HCT116 (cell line): ENCODE measurements at regions not wholly inside any gene's neighbourhood (a gene's known extent, or its start where the extent isn't known, plus 50 kb on each side); places are given as distances from the start of the nearest gene placed in this dataset.

Experiments
- ATAC-seq: fragments of 200-7000 bp; cut with Tn5 transposase; 2 replicates; pipeline ENCODE4 v1.9.1; 2020; ENCODE audit warnings: mild to moderate bottlenecking, moderate library complexity
- BruUV-seq: library from RNA; stranded (reverse); fragments of 400-500 nt; replicated peaks from 2 replicates; lab custom pipeline; 2021; lab: Mats Ljungman, UMichigan
- CTCF ChIA-PET: fragments of 300-600 bp; sonication (Branson Sonifier 250); formaldehyde crosslinking; loops from one replicate; lab custom pipeline; 2021; ENCODE audit warnings: antibody characterized with exemption; lab: Charles Lee
- POLR2A ChIA-PET: fragments of 300-600, 350-600 bp; sonication (Branson Sonifier 250); formaldehyde crosslinking; loops from one replicate; lab custom pipeline; 2021; ENCODE audit warnings: antibody characterized with exemption; lab: Charles Lee
- RAD21 ChIA-PET, 2 experiments: fragments of 300-600 bp; sonication (Branson Sonifier 250); formaldehyde crosslinking; loops; one replicate each; lab custom pipeline; 2023; ENCODE audit warnings: low total read pairs in 2 of 2; ENCODE audit not compliant: uncharacterized antibody in 2 of 2, unreplicated experiment in 2 of 2, low non-redundant PET in 1 of 2; lab: Charles Lee
- DNase-seq: peaks from one replicate; pipeline ENCODE4 v3.0.0-alpha.2; 2010; ENCODE audit warnings: low read depth, low spot score
- H2AFZ ChIP-seq: fragments of 200-600 bp; shearing (Covaris generic), sonication (generic); 2 replicates; pipeline ENCODE4 v1.6.1; 2017; ENCODE audit warnings: low read depth, mixed run types, mixed read lengths, antibody characterized with exemption, low read length; ENCODE audit not compliant: poor library complexity, severe bottlenecking
- H3K27ac ChIP-seq: 2 replicates; pipeline ENCODE4 v1.5.1; 2012; ENCODE audit warnings: low read depth, low read length
- H3K27me3 ChIP-seq: fragments of 200-600 bp; sonication (generic); 2 replicates; pipeline ENCODE4 v1.6.1; 2016; ENCODE audit warnings: mixed run types, low read length, mixed read lengths; ENCODE audit not compliant: insufficient read depth
- H3K36me3 ChIP-seq, 2 experiments: fragments of 200-500 bp in 1 of 2; fragments of 200-600 bp in 1 of 2; sonication (Bioruptor generic) in 1 of 2; sonication (generic) in 1 of 2; 2 replicates each; pipeline versions ENCODE4 v1.5.1 to v1.6.1; 2014 to 2016; ENCODE audit warnings: low read length in 2 of 2, inconsistent platforms in 1 of 2, mixed read lengths in 1 of 2, mixed run types in 1 of 2; ENCODE audit not compliant: insufficient read depth in 2 of 2, control insufficient read depth in 1 of 2
- H3K4me1 ChIP-seq, 2 experiments: fragments of 200-600 bp in 1 of 2; sonication (generic) in 1 of 2; 2 replicates each; pipeline versions ENCODE4 v1.5.1 to v1.6.1; 2012 to 2017; ENCODE audit warnings: low read length in 2 of 2, inconsistent platforms in 1 of 2, mild to moderate bottlenecking in 1 of 2, mixed read lengths in 1 of 2, mixed run types in 1 of 2, moderate library complexity in 1 of 2; ENCODE audit not compliant: insufficient read depth in 2 of 2, control insufficient read depth in 1 of 2
- H3K4me2 ChIP-seq: fragments of 200-600 bp; sonication (generic); 2 replicates; pipeline ENCODE4 v1.6.1; 2017; ENCODE audit warnings: mixed run types, low read length, mixed read lengths
- H3K4me3 ChIP-seq, 2 experiments: fragments of 200-600 bp in 1 of 2; sonication (generic) in 1 of 2; replicated peaks in 1 of 2; 2 replicates each; pipeline ENCODE4 v1.5.1; 2011 to 2016; ENCODE audit warnings: low read length in 2 of 2, control low read depth in 1 of 2, low read depth in 1 of 2, mild to moderate bottlenecking in 1 of 2, mixed read lengths in 1 of 2, mixed run types in 1 of 2
- H3K79me2 ChIP-seq: fragments of 200-600 bp; sonication (generic); 2 replicates; pipeline ENCODE4 v1.6.1; 2017; ENCODE audit warnings: mild to moderate bottlenecking, mixed run types, low read length, moderate library complexity, mixed read lengths; ENCODE audit not compliant: insufficient read depth
- H3K9ac ChIP-seq: fragments of 200-600 bp; sonication (generic); 2 replicates; pipeline ENCODE4 v1.6.1; 2016; ENCODE audit warnings: low read length, mixed read lengths
- H3K9me2 ChIP-seq: fragments of 200-600 bp; sonication (generic), shearing (Covaris generic); 2 replicates; pipeline ENCODE4 v1.6.1; 2017; ENCODE audit warnings: mixed run types, mild to moderate bottlenecking, moderate library complexity; ENCODE audit not compliant: insufficient read depth
- H3K9me3 ChIP-seq, 2 experiments: fragments of 200-500 bp in 1 of 2; fragments of 200-600 bp in 1 of 2; sonication (Bioruptor generic) in 1 of 2; sonication (generic) in 1 of 2; 2 replicates each; pipeline ENCODE4 v1.6.1; 2014 to 2017; ENCODE audit warnings: low read length in 2 of 2, mixed read lengths in 2 of 2, inconsistent platforms in 1 of 2, low read depth in 1 of 2, mild to moderate bottlenecking in 1 of 2, mixed run types in 1 of 2, moderate library complexity in 1 of 2; ENCODE audit not compliant: control insufficient read depth in 1 of 2, insufficient read depth in 1 of 2
- H4K20me1 ChIP-seq: fragments of 200-600 bp; sonication (generic), shearing (Covaris generic); 2 replicates; pipeline ENCODE4 v1.6.1; 2017; ENCODE audit warnings: mixed run types, mild to moderate bottlenecking, moderate library complexity; ENCODE audit not compliant: insufficient read depth
- CBX3 ChIP-seq: IDR thresholded peaks from 2 replicates; pipeline ENCODE4 v1.6.1; 2012; ENCODE audit warnings: low read depth
- CEBPB ChIP-seq: IDR thresholded peaks from 2 replicates; pipeline ENCODE4 v1.6.1; 2012; ENCODE audit warnings: low read depth
- ELF1 ChIP-seq: IDR thresholded peaks from 2 replicates; pipeline ENCODE4 v1.6.1; 2012; ENCODE audit warnings: low read depth, borderline replicate concordance
- FOSL1 ChIP-seq: IDR thresholded peaks from 2 replicates; pipeline ENCODE4 v1.6.1; 2012; ENCODE audit warnings: low read depth
- JUND ChIP-seq: IDR thresholded peaks from 2 replicates; pipeline ENCODE4 v1.6.1; 2012
- POLR2A ChIP-seq: IDR thresholded peaks from 2 replicates; pipeline ENCODE4 v1.7.0; 2011; ENCODE audit warnings: borderline replicate concordance; ENCODE audit not compliant: insufficient read depth, insufficient read length; ENCODE audit errors: extremely low read depth
- POLR2AphosphoS5 ChIP-seq: IDR thresholded peaks from 2 replicates; pipeline ENCODE4 v1.6.1; 2011; ENCODE audit warnings: mild to moderate bottlenecking, low read depth, low read length, moderate library complexity
- RAD21 ChIP-seq: IDR thresholded peaks from 2 replicates; pipeline ENCODE4 v1.6.1; 2012; ENCODE audit warnings: low read depth, mild to moderate bottlenecking
- SIN3A ChIP-seq: IDR thresholded peaks from 2 replicates; pipeline ENCODE4 v1.6.1; 2012; ENCODE audit warnings: low read depth
- SRF ChIP-seq: IDR thresholded peaks from 2 replicates; pipeline ENCODE4 v1.6.1; 2012; ENCODE audit warnings: low read depth
- TCF7L2 ChIP-seq: IDR thresholded peaks from 2 replicates; pipeline ENCODE4 v1.7.0; 2011; ENCODE audit warnings: borderline replicate concordance, inconsistent platforms; ENCODE audit not compliant: insufficient read depth, insufficient read length; ENCODE audit errors: extremely low read depth
- YY1 ChIP-seq: IDR thresholded peaks from 2 replicates; pipeline ENCODE4 v1.6.1; 2011; ENCODE audit warnings: low read length, low read depth, moderate library complexity, mild to moderate bottlenecking; ENCODE audit not compliant: insufficient replicate concordance; ENCODE audit errors: extremely low read depth
- ZFX ChIP-seq: fragments of 450-650 bp; IDR thresholded peaks from 2 replicates; pipeline ENCODE4 v1.6.1; 2017
- ZNF274 ChIP-seq: fragments of 200-500 bp; sonication (Bioruptor generic); IDR thresholded peaks from 2 replicates; pipeline ENCODE4 v1.6.1; 2014; ENCODE audit warnings: mild to moderate bottlenecking, low read depth, low read length, inconsistent platforms
- intact Hi-C: fragments of 100-400 bp; cut with micrococcal nuclease; formaldehyde crosslinking; loops from 2 replicates; pipeline ENCODE4 v1.10.0; 2022
- TF ChIP-seq, protein P1 (sequence below): IDR thresholded peaks from 2 replicates; pipeline ENCODE4 v1.6.1; 2012; ENCODE audit warnings: low read depth
- TF ChIP-seq, protein P2 (sequence below): IDR thresholded peaks from 2 replicates; pipeline ENCODE4 v1.6.1; 2012
- TF ChIP-seq, protein P3 (sequence below), 3 experiments: fragments of 200-600 bp in 1 of 3; sonication (generic) in 1 of 3; IDR thresholded peaks in 2 of 3; conservative IDR thresholded peaks in 1 of 3; 2 replicates each; pipeline ENCODE4 v1.5.1; 2012 to 2017; ENCODE audit warnings: low read depth in 2 of 3, low read length in 2 of 3, antibody characterized with exemption in 1 of 3, borderline replicate concordance in 1 of 3, control low read depth in 1 of 3, mild to moderate bottlenecking in 1 of 3, mixed read lengths in 1 of 3, mixed run types in 1 of 3, moderate library complexity in 1 of 3; ENCODE audit not compliant: insufficient read depth in 1 of 3

DNA sequence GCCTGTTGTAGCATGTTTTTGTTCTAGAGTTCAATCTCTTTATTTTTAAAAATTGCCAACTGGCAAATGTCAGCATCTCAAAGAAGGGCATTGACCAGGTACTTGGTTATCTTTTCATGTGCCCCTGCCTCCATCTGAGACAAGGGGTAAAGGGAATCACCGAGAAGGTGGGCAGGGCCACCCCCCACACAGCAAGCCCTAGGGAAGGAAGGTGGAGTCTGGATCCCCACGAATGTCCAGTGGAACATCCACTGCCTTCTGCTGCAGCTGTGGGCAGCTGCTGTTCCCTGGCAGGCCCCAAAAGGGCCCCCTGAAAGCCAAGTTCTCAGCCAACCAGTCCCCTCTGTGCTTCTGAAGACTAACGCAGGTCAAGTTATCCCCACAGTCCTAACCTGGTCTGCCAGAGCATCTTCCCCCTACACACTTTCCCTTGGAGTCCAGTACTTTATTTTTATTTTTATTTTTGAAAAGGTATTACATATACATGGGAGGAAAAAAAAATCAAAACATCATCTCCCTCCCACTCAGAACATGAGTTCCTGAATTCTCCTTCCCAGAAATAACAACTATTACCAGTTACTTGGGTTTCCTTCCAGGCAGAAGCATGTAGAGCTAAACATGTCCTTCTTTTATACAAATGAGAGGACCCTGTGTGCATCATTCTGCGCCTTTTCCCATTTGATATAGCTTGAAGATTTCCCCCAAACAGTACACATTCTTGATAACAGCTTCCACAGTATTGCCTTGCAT lies 253.7 kb downstream of the MAFB start:
- Histone ChIP-seq H3K4me3 (no peak overlapping the region), H3K4me2 (no peak overlapping the region), H4K20me1 (no peaks in the 10 kb centered on the region), H3K9ac (no peak overlapping the region), H3K4me1 (peaks cover 0 to 6% of the 10 kb centered on the region in 2 experiments; a peak in 1 of 4 replicates), H3K9me3 (no peaks in the 10 kb centered on the region), H3K36me3 (no peaks in the 10 kb centered on the region), H3K27ac (no peak overlapping the region), H3K79me2 (no peaks in the 10 kb centered on the region), H2AFZ (no peak overlapping the region), H3K27me3 (0 out of 2 replicates have a peak, but pooled peaks cover 5% of the 10 kb centered on the region), H3K9me2 (no peaks in the 10 kb centered on the region)
- BruUV-seq, result no TSS peak
- no peak for DNase-seq
- ChIA-PET POLR2A (no interaction called here), CTCF (no interaction called here), RAD21 (no interaction called here)
- ATAC-seq, result no peak
- intact Hi-C loops, result no loop called here
- no peak for TF ChIP-seq ZNF274
- TF ChIP-seq FOSL1, result no peak
- no peak for TF ChIP-seq SIN3A
- TF ChIP-seq ELF1, result no peak
- no peak for TF ChIP-seq JUND
- no peak for TF ChIP-seq YY1
- TF ChIP-seq SRF, result no peak
- TF ChIP-seq POLR2A, result no peak
- TF ChIP-seq, protein P1, sequence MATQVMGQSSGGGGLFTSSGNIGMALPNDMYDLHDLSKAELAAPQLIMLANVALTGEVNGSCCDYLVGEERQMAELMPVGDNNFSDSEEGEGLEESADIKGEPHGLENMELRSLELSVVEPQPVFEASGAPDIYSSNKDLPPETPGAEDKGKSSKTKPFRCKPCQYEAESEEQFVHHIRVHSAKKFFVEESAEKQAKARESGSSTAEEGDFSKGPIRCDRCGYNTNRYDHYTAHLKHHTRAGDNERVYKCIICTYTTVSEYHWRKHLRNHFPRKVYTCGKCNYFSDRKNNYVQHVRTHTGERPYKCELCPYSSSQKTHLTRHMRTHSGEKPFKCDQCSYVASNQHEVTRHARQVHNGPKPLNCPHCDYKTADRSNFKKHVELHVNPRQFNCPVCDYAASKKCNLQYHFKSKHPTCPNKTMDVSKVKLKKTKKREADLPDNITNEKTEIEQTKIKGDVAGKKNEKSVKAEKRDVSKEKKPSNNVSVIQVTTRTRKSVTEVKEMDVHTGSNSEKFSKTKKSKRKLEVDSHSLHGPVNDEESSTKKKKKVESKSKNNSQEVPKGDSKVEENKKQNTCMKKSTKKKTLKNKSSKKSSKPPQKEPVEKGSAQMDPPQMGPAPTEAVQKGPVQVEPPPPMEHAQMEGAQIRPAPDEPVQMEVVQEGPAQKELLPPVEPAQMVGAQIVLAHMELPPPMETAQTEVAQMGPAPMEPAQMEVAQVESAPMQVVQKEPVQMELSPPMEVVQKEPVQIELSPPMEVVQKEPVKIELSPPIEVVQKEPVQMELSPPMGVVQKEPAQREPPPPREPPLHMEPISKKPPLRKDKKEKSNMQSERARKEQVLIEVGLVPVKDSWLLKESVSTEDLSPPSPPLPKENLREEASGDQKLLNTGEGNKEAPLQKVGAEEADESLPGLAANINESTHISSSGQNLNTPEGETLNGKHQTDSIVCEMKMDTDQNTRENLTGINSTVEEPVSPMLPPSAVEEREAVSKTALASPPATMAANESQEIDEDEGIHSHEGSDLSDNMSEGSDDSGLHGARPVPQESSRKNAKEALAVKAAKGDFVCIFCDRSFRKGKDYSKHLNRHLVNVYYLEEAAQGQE, result no peak
- TF ChIP-seq ZFX, result no peak
- TF ChIP-seq CBX3, result no peak
- no peak for TF ChIP-seq TCF7L2
- TF ChIP-seq CEBPB, result no peak
- TF ChIP-seq, protein P2, sequence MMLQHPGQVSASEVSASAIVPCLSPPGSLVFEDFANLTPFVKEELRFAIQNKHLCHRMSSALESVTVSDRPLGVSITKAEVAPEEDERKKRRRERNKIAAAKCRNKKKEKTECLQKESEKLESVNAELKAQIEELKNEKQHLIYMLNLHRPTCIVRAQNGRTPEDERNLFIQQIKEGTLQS, result no peak
- TF ChIP-seq RAD21, result no peak
- TF ChIP-seq, protein P3, sequence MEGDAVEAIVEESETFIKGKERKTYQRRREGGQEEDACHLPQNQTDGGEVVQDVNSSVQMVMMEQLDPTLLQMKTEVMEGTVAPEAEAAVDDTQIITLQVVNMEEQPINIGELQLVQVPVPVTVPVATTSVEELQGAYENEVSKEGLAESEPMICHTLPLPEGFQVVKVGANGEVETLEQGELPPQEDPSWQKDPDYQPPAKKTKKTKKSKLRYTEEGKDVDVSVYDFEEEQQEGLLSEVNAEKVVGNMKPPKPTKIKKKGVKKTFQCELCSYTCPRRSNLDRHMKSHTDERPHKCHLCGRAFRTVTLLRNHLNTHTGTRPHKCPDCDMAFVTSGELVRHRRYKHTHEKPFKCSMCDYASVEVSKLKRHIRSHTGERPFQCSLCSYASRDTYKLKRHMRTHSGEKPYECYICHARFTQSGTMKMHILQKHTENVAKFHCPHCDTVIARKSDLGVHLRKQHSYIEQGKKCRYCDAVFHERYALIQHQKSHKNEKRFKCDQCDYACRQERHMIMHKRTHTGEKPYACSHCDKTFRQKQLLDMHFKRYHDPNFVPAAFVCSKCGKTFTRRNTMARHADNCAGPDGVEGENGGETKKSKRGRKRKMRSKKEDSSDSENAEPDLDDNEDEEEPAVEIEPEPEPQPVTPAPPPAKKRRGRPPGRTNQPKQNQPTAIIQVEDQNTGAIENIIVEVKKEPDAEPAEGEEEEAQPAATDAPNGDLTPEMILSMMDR (IDR thresholded peaks at IDR 0.05 in 2 of 3, conservative IDR thresholded peaks at IDR 0.05 in 1 of 3; ENCODE audit: borderline replicate concordance in 1 of 3, insufficient read depth in 1 of 3, low read depth in 2 of 3, low read length in 2 of 3), result no peak
- no peak for TF ChIP-seq POLR2AphosphoS5
